HFF-Myc (cell line): ENCODE measurements at regions not wholly inside any gene's neighbourhood (a gene's known extent, or its start where the extent isn't known, plus 50 kb on each side); places are given as distances from the start of the nearest gene placed in this dataset.

Experiments
- DNase-seq: peaks from one replicate; pipeline ENCODE4 v3.0.0-alpha.2; 2011; ENCODE audit warnings: low read depth; ENCODE audit errors: extremely low read depth
- H3K4me3 ChIP-seq: replicated peaks from 2 replicates; pipeline ENCODE4 v1.5.1; 2011; ENCODE audit warnings: low read depth, mild to moderate bottlenecking, control low read depth, low read length
- TF ChIP-seq, protein P1 (sequence below): IDR thresholded peaks from 2 replicates; pipeline ENCODE4 v1.5.1; 2012; ENCODE audit warnings: mild to moderate bottlenecking, low read depth, low read length, control low read depth; ENCODE audit errors: missing control alignments

- H3K4me3 ChIP-seq = no peak overlapping the region
- TF ChIP-seq, protein P1, sequence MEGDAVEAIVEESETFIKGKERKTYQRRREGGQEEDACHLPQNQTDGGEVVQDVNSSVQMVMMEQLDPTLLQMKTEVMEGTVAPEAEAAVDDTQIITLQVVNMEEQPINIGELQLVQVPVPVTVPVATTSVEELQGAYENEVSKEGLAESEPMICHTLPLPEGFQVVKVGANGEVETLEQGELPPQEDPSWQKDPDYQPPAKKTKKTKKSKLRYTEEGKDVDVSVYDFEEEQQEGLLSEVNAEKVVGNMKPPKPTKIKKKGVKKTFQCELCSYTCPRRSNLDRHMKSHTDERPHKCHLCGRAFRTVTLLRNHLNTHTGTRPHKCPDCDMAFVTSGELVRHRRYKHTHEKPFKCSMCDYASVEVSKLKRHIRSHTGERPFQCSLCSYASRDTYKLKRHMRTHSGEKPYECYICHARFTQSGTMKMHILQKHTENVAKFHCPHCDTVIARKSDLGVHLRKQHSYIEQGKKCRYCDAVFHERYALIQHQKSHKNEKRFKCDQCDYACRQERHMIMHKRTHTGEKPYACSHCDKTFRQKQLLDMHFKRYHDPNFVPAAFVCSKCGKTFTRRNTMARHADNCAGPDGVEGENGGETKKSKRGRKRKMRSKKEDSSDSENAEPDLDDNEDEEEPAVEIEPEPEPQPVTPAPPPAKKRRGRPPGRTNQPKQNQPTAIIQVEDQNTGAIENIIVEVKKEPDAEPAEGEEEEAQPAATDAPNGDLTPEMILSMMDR = no peak
- DNase-seq = no peak
These were observed 471.7 kb upstream of the CDH20 start for GRCh38 chr18:60861575-60861974.

GRCh38 chr18:60862988-60863387 lies 470.2 kb upstream of the CDH20 start:
- H3K4me3 ChIP-seq = no peak overlapping the region
- TF ChIP-seq, protein P1 = no peak
- DNase-seq = no peak

DNA sequence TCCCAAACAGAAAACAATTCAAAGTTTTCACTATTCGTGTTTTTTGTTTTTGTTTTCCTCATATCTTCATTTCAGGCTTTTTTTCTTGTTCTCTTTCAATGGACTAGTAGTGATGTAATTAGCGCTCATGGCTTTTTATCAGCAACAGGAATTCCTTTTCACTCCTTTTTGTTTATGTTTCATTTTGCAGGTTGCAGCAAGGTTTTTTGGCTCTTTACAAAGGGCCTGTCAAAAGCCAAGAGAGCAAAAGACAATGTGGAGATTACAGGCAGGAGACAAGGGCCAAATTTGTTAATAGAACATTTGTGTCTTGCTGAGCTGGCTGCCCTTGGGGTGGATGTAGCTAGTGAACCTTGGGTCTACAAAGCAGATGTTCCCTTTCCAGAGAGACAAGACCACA lies 467.4 kb upstream of the CDH20 start:
- no peak for DNase-seq
- TF ChIP-seq, protein P1 = no peak
- no peak overlapping the region for H3K4me3 ChIP-seq

- no peak overlapping the region for H3K4me3 ChIP-seq
- TF ChIP-seq, protein P1 = no peak
- DNase-seq = no peak
These were observed 462.7 kb upstream of the CDH20 start for GRCh38 chr18:60870261-60871153.

GRCh38 chr18:60872434-60872833 lies 460.8 kb upstream of the CDH20 start:
- TF ChIP-seq, protein P1 = no peak
- no peak overlapping the region for H3K4me3 ChIP-seq
- DNase-seq = no peak

- H3K4me3 ChIP-seq = no peak overlapping the region
- no peak for DNase-seq
- TF ChIP-seq, protein P1 = no peak
These were observed 459.5 kb upstream of the CDH20 start for GRCh38 chr18:60873708-60874107.
